ENCODE measurements at regions not wholly inside any gene's neighbourhood (a gene's known extent, or its start where the extent isn't known, plus 50 kb on each side); places are given as distances from the start of the nearest gene placed in this dataset.

GRCh38 chr6:9710574-9710973, 704.3 kb downstream of the TFAP2A start:
- TF ChIP-seq CTCF (conservative IDR thresholded peaks at IDR 0.05; ENCODE audit: low read depth, low read length): no peak
- no peak for TF ChIP-seq EZH2 (IDR thresholded peaks at IDR 0.05; ENCODE audit: borderline replicate concordance, low read depth, low read length, poor library complexity, severe bottlenecking)

All from A673 (cell line).